Activated CD4-positive, alpha-beta T cell treated with anti-CD3 and anti-CD28 coated beads, Interleukin-10, Interleukin-2, amounts not matched to agents 100 ng/mL and 50 ng/mL, durations not matched to agents 16 hours and 8 hours (primary cell): ENCODE measurements at regions not wholly inside any gene's neighbourhood (a gene's known extent, or its start where the extent isn't known, plus 50 kb on each side); places are given as distances from the start of the nearest gene placed in this dataset.

Experiments
- DNase-seq: peaks from one replicate; pipeline ENCODE4 v3.0.0-alpha.2; 2020

- no peak for DNase-seq
Observed at GRCh38 chr18:55089610-55090009, 130.3 kb upstream of the CCDC68 start.

- DNase-seq, result no peak
Observed at GRCh38 chr18:55088561-55088960, 129.3 kb upstream of the CCDC68 start.

GRCh38 chr18:55088000-55088401 lies 128.7 kb upstream of the CCDC68 start:
- DNase-seq, result no peak

- DNase-seq, result no peak
Observed at GRCh38 chr18:55086906-55087305, 127.6 kb upstream of the CCDC68 start.

GRCh38 chr18:55085557-55086285 lies 126.5 kb upstream of the CCDC68 start:
- no peak for DNase-seq

- DNase-seq, result no peak
Observed at GRCh38 chr18:55084550-55084949, 125.3 kb upstream of the CCDC68 start.

GRCh38 chr18:55083461-55083860 lies 124.2 kb upstream of the CCDC68 start:
- DNase-seq, result no peak

GRCh38 chr18:55079481-55080355 lies 120.5 kb upstream of the CCDC68 start:
- no peak for DNase-seq

GRCh38 chr18:55079067-55079466 lies 119.8 kb upstream of the CCDC68 start:
- DNase-seq, result no peak

- DNase-seq, result no peak
Observed at GRCh38 chr18:55078303-55078932, 119.2 kb upstream of the CCDC68 start.

GRCh38 chr18:55076643-55077218 lies 117.5 kb upstream of the CCDC68 start:
- no peak for DNase-seq

GRCh38 chr18:55073834-55074233 lies 114.6 kb upstream of the CCDC68 start:
- no peak for DNase-seq

- no peak for DNase-seq
Observed at GRCh38 chr18:55073116-55073515, 113.9 kb upstream of the CCDC68 start.

GRCh38 chr18:55072698-55073097 lies 113.4 kb upstream of the CCDC68 start:
- no peak for DNase-seq

GRCh38 chr18:55072181-55072580 lies 112.9 kb upstream of the CCDC68 start:
- no peak for DNase-seq

GRCh38 chr18:55069497-55069896 lies 110.2 kb upstream of the CCDC68 start:
- no peak for DNase-seq

GRCh38 chr18:55064760-55065159 lies 105.5 kb upstream of the CCDC68 start:
- DNase-seq, result no peak

- no peak for DNase-seq
Observed at GRCh38 chr18:55064073-55064472, 104.8 kb upstream of the CCDC68 start.

GRCh38 chr18:55054021-55054990 lies 95.0 kb upstream of the CCDC68 start:
- DNase-seq, result no peak

GRCh38 chr18:55048892-55049291 lies 89.6 kb upstream of the CCDC68 start:
- DNase-seq, result peak; percentile 0

- no peak for DNase-seq
Observed at GRCh38 chr18:55047546-55047945, 88.3 kb upstream of the CCDC68 start.

GRCh38 chr18:55041366-55041765 lies 82.1 kb upstream of the CCDC68 start:
- DNase-seq, result no peak
